ENCODE measurements at regions not wholly inside any gene's neighbourhood (a gene's known extent, or its start where the extent isn't known, plus 50 kb on each side); places are given as distances from the start of the nearest gene placed in this dataset.

DNA sequence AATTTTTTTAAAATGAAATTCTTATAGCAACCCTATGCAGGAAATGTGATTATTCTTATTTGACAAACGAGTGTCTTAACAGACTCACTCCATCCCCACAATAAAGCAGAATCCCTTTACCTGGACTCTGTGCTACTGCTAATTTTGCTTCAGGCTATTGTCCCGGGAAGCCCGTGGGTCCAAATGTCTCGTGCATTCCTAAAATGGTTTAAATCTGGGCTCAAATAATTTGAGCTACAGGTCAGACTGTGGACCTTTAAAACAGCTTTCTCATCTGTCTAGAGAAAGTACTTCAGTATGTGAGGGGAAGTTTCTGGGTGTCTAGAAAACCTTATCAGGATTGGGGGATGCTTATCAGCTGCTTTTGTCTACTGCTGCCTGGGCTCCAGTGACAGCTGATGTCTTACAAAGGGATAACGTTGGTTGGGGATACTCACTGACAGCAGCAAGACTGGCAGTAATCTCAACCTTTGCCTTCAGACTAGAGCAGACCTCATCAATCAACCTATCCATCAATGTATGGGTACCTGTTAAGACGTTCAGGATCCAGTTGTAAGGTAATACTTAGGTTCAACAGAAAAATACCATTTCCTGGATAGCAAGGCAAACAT, 197.9 kb upstream of the CDH11 start:
- TF ChIP-seq, protein P1, sequence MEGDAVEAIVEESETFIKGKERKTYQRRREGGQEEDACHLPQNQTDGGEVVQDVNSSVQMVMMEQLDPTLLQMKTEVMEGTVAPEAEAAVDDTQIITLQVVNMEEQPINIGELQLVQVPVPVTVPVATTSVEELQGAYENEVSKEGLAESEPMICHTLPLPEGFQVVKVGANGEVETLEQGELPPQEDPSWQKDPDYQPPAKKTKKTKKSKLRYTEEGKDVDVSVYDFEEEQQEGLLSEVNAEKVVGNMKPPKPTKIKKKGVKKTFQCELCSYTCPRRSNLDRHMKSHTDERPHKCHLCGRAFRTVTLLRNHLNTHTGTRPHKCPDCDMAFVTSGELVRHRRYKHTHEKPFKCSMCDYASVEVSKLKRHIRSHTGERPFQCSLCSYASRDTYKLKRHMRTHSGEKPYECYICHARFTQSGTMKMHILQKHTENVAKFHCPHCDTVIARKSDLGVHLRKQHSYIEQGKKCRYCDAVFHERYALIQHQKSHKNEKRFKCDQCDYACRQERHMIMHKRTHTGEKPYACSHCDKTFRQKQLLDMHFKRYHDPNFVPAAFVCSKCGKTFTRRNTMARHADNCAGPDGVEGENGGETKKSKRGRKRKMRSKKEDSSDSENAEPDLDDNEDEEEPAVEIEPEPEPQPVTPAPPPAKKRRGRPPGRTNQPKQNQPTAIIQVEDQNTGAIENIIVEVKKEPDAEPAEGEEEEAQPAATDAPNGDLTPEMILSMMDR (IDR thresholded peaks at IDR 0.05 in 2 of 3, conservative IDR thresholded peaks at IDR 0.05 in 1 of 3; ENCODE audit: borderline replicate concordance in 1 of 3, insufficient read depth in 1 of 3, low read depth in 2 of 3, low read length in 2 of 3): no peak
- TF ChIP-seq, protein P2, sequence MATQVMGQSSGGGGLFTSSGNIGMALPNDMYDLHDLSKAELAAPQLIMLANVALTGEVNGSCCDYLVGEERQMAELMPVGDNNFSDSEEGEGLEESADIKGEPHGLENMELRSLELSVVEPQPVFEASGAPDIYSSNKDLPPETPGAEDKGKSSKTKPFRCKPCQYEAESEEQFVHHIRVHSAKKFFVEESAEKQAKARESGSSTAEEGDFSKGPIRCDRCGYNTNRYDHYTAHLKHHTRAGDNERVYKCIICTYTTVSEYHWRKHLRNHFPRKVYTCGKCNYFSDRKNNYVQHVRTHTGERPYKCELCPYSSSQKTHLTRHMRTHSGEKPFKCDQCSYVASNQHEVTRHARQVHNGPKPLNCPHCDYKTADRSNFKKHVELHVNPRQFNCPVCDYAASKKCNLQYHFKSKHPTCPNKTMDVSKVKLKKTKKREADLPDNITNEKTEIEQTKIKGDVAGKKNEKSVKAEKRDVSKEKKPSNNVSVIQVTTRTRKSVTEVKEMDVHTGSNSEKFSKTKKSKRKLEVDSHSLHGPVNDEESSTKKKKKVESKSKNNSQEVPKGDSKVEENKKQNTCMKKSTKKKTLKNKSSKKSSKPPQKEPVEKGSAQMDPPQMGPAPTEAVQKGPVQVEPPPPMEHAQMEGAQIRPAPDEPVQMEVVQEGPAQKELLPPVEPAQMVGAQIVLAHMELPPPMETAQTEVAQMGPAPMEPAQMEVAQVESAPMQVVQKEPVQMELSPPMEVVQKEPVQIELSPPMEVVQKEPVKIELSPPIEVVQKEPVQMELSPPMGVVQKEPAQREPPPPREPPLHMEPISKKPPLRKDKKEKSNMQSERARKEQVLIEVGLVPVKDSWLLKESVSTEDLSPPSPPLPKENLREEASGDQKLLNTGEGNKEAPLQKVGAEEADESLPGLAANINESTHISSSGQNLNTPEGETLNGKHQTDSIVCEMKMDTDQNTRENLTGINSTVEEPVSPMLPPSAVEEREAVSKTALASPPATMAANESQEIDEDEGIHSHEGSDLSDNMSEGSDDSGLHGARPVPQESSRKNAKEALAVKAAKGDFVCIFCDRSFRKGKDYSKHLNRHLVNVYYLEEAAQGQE (IDR thresholded peaks at IDR 0.05; ENCODE audit: low read depth): no peak
- TF ChIP-seq ELF1 (IDR thresholded peaks at IDR 0.05; ENCODE audit: borderline replicate concordance, low read depth): no peak
- no peak for TF ChIP-seq POLR2A (IDR thresholded peaks at IDR 0.05; ENCODE audit: borderline replicate concordance, extremely low read depth, insufficient read depth, insufficient read length)
- TF ChIP-seq, protein P3, sequence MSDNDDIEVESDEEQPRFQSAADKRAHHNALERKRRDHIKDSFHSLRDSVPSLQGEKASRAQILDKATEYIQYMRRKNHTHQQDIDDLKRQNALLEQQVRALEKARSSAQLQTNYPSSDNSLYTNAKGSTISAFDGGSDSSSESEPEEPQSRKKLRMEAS (IDR thresholded peaks at IDR 0.05): no peak
- no peak for TF ChIP-seq POLR2AphosphoS5 (IDR thresholded peaks at IDR 0.05; ENCODE audit: low read depth, low read length)
- TF ChIP-seq ZNF274 (IDR thresholded peaks at IDR 0.05; ENCODE audit: low read depth, low read length): no peak
- TF ChIP-seq CEBPB (IDR thresholded peaks at IDR 0.05; ENCODE audit: low read depth): no peak
- no peak for TF ChIP-seq CBX3 (IDR thresholded peaks at IDR 0.05; ENCODE audit: low read depth)
- TF ChIP-seq SIN3A (IDR thresholded peaks at IDR 0.05; ENCODE audit: low read depth): no peak
- no peak for TF ChIP-seq EZH2phosphoT487 (IDR thresholded peaks at IDR 0.05; ENCODE audit: borderline replicate concordance)
